GM12878 (cell line): ENCODE measurements at regions not wholly inside any gene's neighbourhood (a gene's known extent, or its start where the extent isn't known, plus 50 kb on each side); places are given as distances from the start of the nearest gene placed in this dataset.

Source experiments
- ATAC-seq: fragments of 200-7000 bp; cut with Tn5 transposase; 3 replicates; pipeline ENCODE4 v1.9.1; 2020; ENCODE audit warnings: mild to moderate bottlenecking, moderate library complexity
- BruUV-seq: library from RNA; stranded (reverse); fragments of 400-500 nt; replicated peaks from 2 replicates; lab custom pipeline; 2021; lab: Mats Ljungman, UMichigan
- CTCF ChIA-PET: fragments of 300-600 bp; sonication (Branson Sonifier 250); formaldehyde crosslinking; extraction: SDS; loops from one replicate; lab custom pipeline; 2021; ENCODE audit warnings: inconsistent platforms; lab: Yijun Ruan, JAX
- POLR2A ChIA-PET: fragments of 350-600 bp; formaldehyde crosslinking; extraction: SDS; loops from one replicate; lab custom pipeline; 2021; ENCODE audit warnings: inconsistent platforms; lab: Charles Lee
- RAD21 ChIA-PET: fragments of 300-600 bp; sonication (Branson Sonifier 250); formaldehyde crosslinking; loops from one replicate; lab custom pipeline; 2023; ENCODE audit warnings: antibody characterized with exemption; ENCODE audit not compliant: unreplicated experiment; lab: Charles Lee
- SMC1A ChIA-PET: fragments of 300-600 bp; sonication (Branson Sonifier 250); formaldehyde crosslinking; loops from one replicate; lab custom pipeline; 2023; ENCODE audit not compliant: unreplicated experiment, uncharacterized antibody; lab: Charles Lee
- DNase-seq: peaks from one replicate; pipeline ENCODE4 v3.0.0-alpha.2; 2011; ENCODE audit warnings: low read depth, low spot score
- FAIRE-seq: peaks from 3 replicates; lab custom pipeline; 2011; peaks lifted over from hg19 to GRCh38; lab: Jason Lieb, UNC
- H2AFZ ChIP-seq: 2 replicates; pipeline ENCODE4 v1.6.0; 2011; ENCODE audit warnings: low read depth, low read length, control low read depth; ENCODE audit not compliant: control insufficient read depth
- H3K27ac ChIP-seq: 2 replicates; pipeline ENCODE4 v1.5.1; 2011; ENCODE audit warnings: control low read depth; ENCODE audit not compliant: control insufficient read depth, insufficient read depth
- H3K27me3 ChIP-seq, 2 experiments: replicated peaks in 1 of 2; 2 replicates each; pipeline versions ENCODE4 v1.6.0 to v1.6.1; 2011; ENCODE audit warnings: low read length in 1 of 2; ENCODE audit not compliant: control insufficient read depth in 2 of 2, insufficient read depth in 2 of 2
- H3K36me3 ChIP-seq, 2 experiments: 2 replicates each; pipeline ENCODE4 v1.5.1; 2011; ENCODE audit warnings: low read length in 1 of 2; ENCODE audit not compliant: control insufficient read depth in 2 of 2, insufficient read depth in 2 of 2
- H3K4me1 ChIP-seq: 2 replicates; pipeline ENCODE4 v1.6.1; 2011; ENCODE audit warnings: mild to moderate bottlenecking, low read length, moderate library complexity, mixed read lengths; ENCODE audit not compliant: control insufficient read depth, insufficient read depth
- H3K4me2 ChIP-seq: 2 replicates; pipeline ENCODE4 v1.6.0; 2011; ENCODE audit warnings: control low read depth; ENCODE audit not compliant: control insufficient read depth, insufficient read depth
- H3K4me3 ChIP-seq: fragments of 200-600 bp; sonication (generic); 2 replicates; pipeline ENCODE4 v1.5.1; 2016
- H3K79me2 ChIP-seq: 2 replicates; pipeline ENCODE4 v1.6.0; 2011; ENCODE audit warnings: low read length; ENCODE audit not compliant: control insufficient read depth, insufficient read depth
- H3K9ac ChIP-seq: 2 replicates; pipeline ENCODE4 v1.8.0; 2011; ENCODE audit warnings: low read length, control low read depth, mixed read lengths; ENCODE audit not compliant: control insufficient read depth, insufficient read depth
- H3K9me3 ChIP-seq: replicated peaks from 3 replicates; pipeline ENCODE4 v1.5.1; 2011; ENCODE audit warnings: mild to moderate bottlenecking, low read length; ENCODE audit not compliant: control insufficient read depth, insufficient read depth
- H4K20me1 ChIP-seq: 2 replicates; pipeline ENCODE4 v1.6.0; 2011; ENCODE audit not compliant: control insufficient read depth, insufficient read depth
- CHD2 ChIP-seq: IDR thresholded peaks from 2 replicates; pipeline ENCODE4 v1.6.1; 2011; ENCODE audit warnings: low read depth, low read length, improper control_type of control experiment, borderline replicate concordance
- EGR1 ChIP-seq, 2 experiments: IDR thresholded peaks; 1 replicate in 1 of 2; 2 replicates in 1 of 2; pipeline ENCODE4 v1.6.1; 2011 to 2012; ENCODE audit warnings: low read depth in 2 of 2, low read length in 2 of 2, borderline replicate concordance in 1 of 2, mild to moderate bottlenecking in 1 of 2, moderate library complexity in 1 of 2
- KDM1A ChIP-seq: fragments of 200-600 bp; sonication (generic); IDR thresholded peaks from 2 replicates; pipeline ENCODE4 v1.6.1; 2016; ENCODE audit warnings: borderline replicate concordance
- POU2F2 ChIP-seq: IDR thresholded peaks from 3 replicates; pipeline ENCODE4 v1.6.1; 2011; ENCODE audit warnings: low read depth, mild to moderate bottlenecking, low read length, borderline replicate concordance
- SMAD1 ChIP-seq: fragments of 450-650 bp; IDR thresholded peaks from 2 replicates; pipeline ENCODE4 v1.6.1; 2018; ENCODE audit warnings: mild to moderate bottlenecking, low read depth; ENCODE audit not compliant: partially characterized antibody
- SMAD5 ChIP-seq: IDR thresholded peaks from 2 replicates; pipeline ENCODE4 v1.6.1; 2016; ENCODE audit warnings: antibody characterized with exemption, low read depth
- SMARCA5 ChIP-seq: fragments of 450-650 bp; IDR thresholded peaks from 2 replicates; pipeline ENCODE4 v1.6.1; 2017; ENCODE audit warnings: mild to moderate bottlenecking
- SPI1 ChIP-seq: IDR thresholded peaks from 2 replicates; pipeline ENCODE4 v1.6.1; 2011; ENCODE audit warnings: low read depth, mild to moderate bottlenecking, low read length, moderate library complexity, borderline replicate concordance; ENCODE audit not compliant: insufficient read depth
- SUZ12 ChIP-seq: fragments of 200-600 bp; sonication (generic); IDR thresholded peaks from one replicate; pipeline ENCODE4 v1.6.1; 2018; ENCODE audit warnings: antibody characterized with exemption, mild to moderate bottlenecking; ENCODE audit not compliant: unreplicated experiment
- YBX1 ChIP-seq: fragments of 450-650 bp; IDR thresholded peaks from 2 replicates; pipeline ENCODE4 v1.6.1; 2016; ENCODE audit warnings: antibody characterized with exemption
- ZNF24 ChIP-seq: fragments of 450-650 bp; IDR thresholded peaks from 2 replicates; pipeline ENCODE4 v1.6.1; 2017; ENCODE audit warnings: antibody characterized with exemption, mild to moderate bottlenecking
- ZNF274 ChIP-seq: IDR thresholded peaks from one replicate; pipeline ENCODE4 v1.8.0; 2011; ENCODE audit not compliant: insufficient read length, insufficient read depth
- in situ Hi-C: fragments of 300-500 bp; cut with MboI; formaldehyde crosslinking; loops from 9 replicates; pipeline ENCODE4 v1.14.3; 2018; ENCODE audit warnings: mixed read lengths
- intact Hi-C: fragments of 100-400 bp; cut with micrococcal nuclease; formaldehyde crosslinking; loops from one replicate; pipeline ENCODE4 v1.14.2; 2022; ENCODE audit not compliant: unreplicated experiment
- TF ChIP-seq, protein P1 (sequence below): fragments of 450-650 bp; IDR thresholded peaks from 2 replicates; pipeline ENCODE4 v1.6.1; 2018; ENCODE audit warnings: borderline replicate concordance, mild to moderate bottlenecking; ENCODE audit not compliant: partially characterized antibody
- TF ChIP-seq, protein P2 (sequence below): IDR thresholded peaks from 2 replicates; pipeline ENCODE4 v1.6.1; 2012; ENCODE audit warnings: mild to moderate bottlenecking, low read depth, low read length
- TF ChIP-seq, protein P3 (sequence below): fragments of 450-650 bp; IDR thresholded peaks from 2 replicates; pipeline ENCODE4 v1.6.1; 2016; ENCODE audit warnings: mild to moderate bottlenecking, moderate library complexity, borderline replicate concordance

DNA sequence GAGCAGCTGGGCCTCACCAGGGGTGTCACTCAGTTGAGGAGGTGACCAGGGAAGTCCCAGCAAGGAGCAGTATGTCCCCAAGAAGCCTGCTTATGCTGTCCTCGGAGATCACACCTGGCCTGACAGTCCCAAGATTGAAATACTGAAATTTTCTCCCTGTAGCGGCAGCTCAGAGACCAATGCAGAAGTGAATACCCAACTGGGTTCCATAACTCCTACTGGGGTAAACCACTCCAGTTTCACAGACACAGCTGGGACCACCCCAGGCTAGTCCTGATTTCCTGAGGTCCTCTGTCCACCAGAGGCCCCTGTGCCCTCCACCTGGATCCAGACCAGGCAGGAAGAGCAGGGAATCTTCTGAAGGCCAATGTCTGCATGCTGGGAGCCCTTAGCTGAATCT is 298.1 kb downstream of the ZEB1 start (continued):
- TF ChIP-seq, protein P1, sequence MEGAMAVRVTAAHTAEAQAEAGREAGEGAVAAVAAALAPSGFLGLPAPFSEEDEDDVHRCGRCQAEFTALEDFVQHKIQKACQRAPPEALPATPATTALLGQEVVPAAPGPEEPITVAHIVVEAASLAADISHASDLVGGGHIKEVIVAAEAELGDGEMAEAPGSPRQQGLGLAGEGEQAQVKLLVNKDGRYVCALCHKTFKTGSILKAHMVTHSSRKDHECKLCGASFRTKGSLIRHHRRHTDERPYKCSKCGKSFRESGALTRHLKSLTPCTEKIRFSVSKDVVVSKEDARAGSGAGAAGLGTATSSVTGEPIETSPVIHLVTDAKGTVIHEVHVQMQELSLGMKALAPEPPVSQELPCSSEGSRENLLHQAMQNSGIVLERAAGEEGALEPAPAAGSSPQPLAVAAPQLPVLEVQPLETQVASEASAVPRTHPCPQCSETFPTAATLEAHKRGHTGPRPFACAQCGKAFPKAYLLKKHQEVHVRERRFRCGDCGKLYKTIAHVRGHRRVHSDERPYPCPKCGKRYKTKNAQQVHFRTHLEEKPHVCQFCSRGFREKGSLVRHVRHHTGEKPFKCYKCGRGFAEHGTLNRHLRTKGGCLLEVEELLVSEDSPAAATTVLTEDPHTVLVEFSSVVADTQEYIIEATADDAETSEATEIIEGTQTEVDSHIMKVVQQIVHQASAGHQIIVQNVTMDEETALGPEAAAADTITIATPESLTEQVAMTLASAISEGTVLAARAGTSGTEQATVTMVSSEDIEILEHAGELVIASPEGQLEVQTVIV: no peak
- no peak for TF ChIP-seq KDM1A
- no peak for TF ChIP-seq CHD2
- TF ChIP-seq ZNF274: no peak
- TF ChIP-seq SPI1: peak; percentile 60; the same call in 1 of the 2 replicates
- TF ChIP-seq, protein P2, sequence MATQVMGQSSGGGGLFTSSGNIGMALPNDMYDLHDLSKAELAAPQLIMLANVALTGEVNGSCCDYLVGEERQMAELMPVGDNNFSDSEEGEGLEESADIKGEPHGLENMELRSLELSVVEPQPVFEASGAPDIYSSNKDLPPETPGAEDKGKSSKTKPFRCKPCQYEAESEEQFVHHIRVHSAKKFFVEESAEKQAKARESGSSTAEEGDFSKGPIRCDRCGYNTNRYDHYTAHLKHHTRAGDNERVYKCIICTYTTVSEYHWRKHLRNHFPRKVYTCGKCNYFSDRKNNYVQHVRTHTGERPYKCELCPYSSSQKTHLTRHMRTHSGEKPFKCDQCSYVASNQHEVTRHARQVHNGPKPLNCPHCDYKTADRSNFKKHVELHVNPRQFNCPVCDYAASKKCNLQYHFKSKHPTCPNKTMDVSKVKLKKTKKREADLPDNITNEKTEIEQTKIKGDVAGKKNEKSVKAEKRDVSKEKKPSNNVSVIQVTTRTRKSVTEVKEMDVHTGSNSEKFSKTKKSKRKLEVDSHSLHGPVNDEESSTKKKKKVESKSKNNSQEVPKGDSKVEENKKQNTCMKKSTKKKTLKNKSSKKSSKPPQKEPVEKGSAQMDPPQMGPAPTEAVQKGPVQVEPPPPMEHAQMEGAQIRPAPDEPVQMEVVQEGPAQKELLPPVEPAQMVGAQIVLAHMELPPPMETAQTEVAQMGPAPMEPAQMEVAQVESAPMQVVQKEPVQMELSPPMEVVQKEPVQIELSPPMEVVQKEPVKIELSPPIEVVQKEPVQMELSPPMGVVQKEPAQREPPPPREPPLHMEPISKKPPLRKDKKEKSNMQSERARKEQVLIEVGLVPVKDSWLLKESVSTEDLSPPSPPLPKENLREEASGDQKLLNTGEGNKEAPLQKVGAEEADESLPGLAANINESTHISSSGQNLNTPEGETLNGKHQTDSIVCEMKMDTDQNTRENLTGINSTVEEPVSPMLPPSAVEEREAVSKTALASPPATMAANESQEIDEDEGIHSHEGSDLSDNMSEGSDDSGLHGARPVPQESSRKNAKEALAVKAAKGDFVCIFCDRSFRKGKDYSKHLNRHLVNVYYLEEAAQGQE: no peak

DNA sequence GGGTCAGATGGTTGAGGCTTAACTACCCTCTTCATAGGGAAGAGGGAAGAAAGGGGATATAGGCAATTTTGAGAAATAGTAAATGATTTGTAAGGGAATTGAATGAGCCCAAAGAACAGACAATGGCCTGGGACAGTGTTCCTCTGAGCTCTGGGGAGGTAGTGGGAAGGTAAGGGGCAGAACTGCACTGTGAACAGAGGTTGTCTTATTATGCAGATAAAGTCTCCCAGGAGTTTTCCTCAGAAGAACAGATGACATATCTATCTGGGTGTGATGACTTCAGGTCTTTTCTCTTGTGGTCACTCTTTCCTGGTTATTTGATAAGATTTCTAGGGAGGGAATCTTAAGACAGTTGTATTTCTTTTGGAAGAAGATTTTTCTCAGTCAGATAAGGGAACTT is 296.1 kb downstream of the ZEB1 start:
- Histone ChIP-seq H4K20me1 (no peaks in the 10 kb centered on the region), H3K36me3 (no peaks in the 10 kb centered on the region), H3K79me2 (no peaks in the 10 kb centered on the region), H3K27me3 (no peaks in the 10 kb centered on the region), H3K4me3 (no peak overlapping the region), H2AFZ (no peak overlapping the region), H3K4me1 (peaks cover 11% of the 10 kb centered on the region), H3K9me3 (no peaks in the 10 kb centered on the region; the same call in 1 of the 3 replicates), H3K4me2 (no peak overlapping the region), H3K9ac (no peak overlapping the region), H3K27ac (no peak overlapping the region)
- ChIA-PET SMC1A (no interaction called here), CTCF (no interaction called here), RAD21 (interaction anchor here (0.9 kb wide), 1 partner anchor 700 kb away, joined by 3 read pairs; no protein-coding TSS in a partner anchor), POLR2A (no interaction called here)
- FAIRE-seq: no peak
- in situ Hi-C loops (no loop called here), intact Hi-C loops (no loop called here)
- DNase-seq: no peak
- ATAC-seq: no peak
- no TSS peak for BruUV-seq
- TF ChIP-seq SMARCA5 (no peak), SUZ12 (no peak), YBX1 (no peak), POU2F2 (no peak), SMAD5 (no peak), EGR1 (IDR thresholded peaks at IDR 0.05; ENCODE audit: borderline replicate concordance in 1 of 2, low read depth in 2 of 2, low read length in 2 of 2) (no peak), SMAD1 (no peak), ZNF24 (no peak)
- TF ChIP-seq, protein P3, sequence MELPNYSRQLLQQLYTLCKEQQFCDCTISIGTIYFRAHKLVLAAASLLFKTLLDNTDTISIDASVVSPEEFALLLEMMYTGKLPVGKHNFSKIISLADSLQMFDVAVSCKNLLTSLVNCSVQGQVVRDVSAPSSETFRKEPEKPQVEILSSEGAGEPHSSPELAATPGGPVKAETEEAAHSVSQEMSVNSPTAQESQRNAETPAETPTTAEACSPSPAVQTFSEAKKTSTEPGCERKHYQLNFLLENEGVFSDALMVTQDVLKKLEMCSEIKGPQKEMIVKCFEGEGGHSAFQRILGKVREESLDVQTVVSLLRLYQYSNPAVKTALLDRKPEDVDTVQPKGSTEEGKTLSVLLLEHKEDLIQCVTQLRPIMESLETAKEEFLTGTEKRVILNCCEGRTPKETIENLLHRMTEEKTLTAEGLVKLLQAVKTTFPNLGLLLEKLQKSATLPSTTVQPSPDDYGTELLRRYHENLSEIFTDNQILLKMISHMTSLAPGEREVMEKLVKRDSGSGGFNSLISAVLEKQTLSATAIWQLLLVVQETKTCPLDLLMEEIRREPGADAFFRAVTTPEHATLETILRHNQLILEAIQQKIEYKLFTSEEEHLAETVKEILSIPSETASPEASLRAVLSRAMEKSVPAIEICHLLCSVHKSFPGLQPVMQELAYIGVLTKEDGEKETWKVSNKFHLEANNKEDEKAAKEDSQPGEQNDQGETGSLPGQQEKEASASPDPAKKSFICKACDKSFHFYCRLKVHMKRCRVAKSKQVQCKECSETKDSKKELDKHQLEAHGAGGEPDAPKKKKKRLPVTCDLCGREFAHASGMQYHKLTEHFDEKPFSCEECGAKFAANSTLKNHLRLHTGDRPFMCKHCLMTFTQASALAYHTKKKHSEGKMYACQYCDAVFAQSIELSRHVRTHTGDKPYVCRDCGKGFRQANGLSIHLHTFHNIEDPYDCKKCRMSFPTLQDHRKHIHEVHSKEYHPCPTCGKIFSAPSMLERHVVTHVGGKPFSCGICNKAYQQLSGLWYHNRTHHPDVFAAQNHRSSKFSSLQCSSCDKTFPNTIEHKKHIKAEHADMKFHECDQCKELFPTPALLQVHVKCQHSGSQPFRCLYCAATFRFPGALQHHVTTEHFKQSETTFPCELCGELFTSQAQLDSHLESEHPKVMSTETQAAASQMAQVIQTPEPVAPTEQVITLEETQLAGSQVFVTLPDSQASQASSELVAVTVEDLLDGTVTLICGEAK: no peak
